HCT116 (cell line): ENCODE measurements at regions not wholly inside any gene's neighbourhood (a gene's known extent, or its start where the extent isn't known, plus 50 kb on each side); places are given as distances from the start of the nearest gene placed in this dataset.

Experiments
- ATAC-seq: fragments of 200-7000 bp; cut with Tn5 transposase; 2 replicates; pipeline ENCODE4 v1.9.1; 2020; ENCODE audit warnings: mild to moderate bottlenecking, moderate library complexity
- BruUV-seq: library from RNA; stranded (reverse); fragments of 400-500 nt; replicated peaks from 2 replicates; lab custom pipeline; 2021; lab: Mats Ljungman, UMichigan
- CTCF ChIA-PET: fragments of 300-600 bp; sonication (Branson Sonifier 250); formaldehyde crosslinking; loops from one replicate; lab custom pipeline; 2021; ENCODE audit warnings: antibody characterized with exemption; lab: Charles Lee
- POLR2A ChIA-PET: fragments of 300-600, 350-600 bp; sonication (Branson Sonifier 250); formaldehyde crosslinking; loops from one replicate; lab custom pipeline; 2021; ENCODE audit warnings: antibody characterized with exemption; lab: Charles Lee
- RAD21 ChIA-PET, 2 experiments: fragments of 300-600 bp; sonication (Branson Sonifier 250); formaldehyde crosslinking; loops; one replicate each; lab custom pipeline; 2023; ENCODE audit warnings: low total read pairs in 2 of 2; ENCODE audit not compliant: uncharacterized antibody in 2 of 2, unreplicated experiment in 2 of 2, low non-redundant PET in 1 of 2; lab: Charles Lee
- DNase-seq: peaks from one replicate; pipeline ENCODE4 v3.0.0-alpha.2; 2010; ENCODE audit warnings: low read depth, low spot score
- H2AFZ ChIP-seq: fragments of 200-600 bp; shearing (Covaris generic), sonication (generic); 2 replicates; pipeline ENCODE4 v1.6.1; 2017; ENCODE audit warnings: low read depth, mixed run types, mixed read lengths, antibody characterized with exemption, low read length; ENCODE audit not compliant: poor library complexity, severe bottlenecking
- H3K27ac ChIP-seq: 2 replicates; pipeline ENCODE4 v1.5.1; 2012; ENCODE audit warnings: low read depth, low read length
- H3K27me3 ChIP-seq: fragments of 200-600 bp; sonication (generic); 2 replicates; pipeline ENCODE4 v1.6.1; 2016; ENCODE audit warnings: mixed run types, low read length, mixed read lengths; ENCODE audit not compliant: insufficient read depth
- H3K36me3 ChIP-seq, 2 experiments: fragments of 200-500 bp in 1 of 2; fragments of 200-600 bp in 1 of 2; sonication (Bioruptor generic) in 1 of 2; sonication (generic) in 1 of 2; 2 replicates each; pipeline versions ENCODE4 v1.5.1 to v1.6.1; 2014 to 2016; ENCODE audit warnings: low read length in 2 of 2, inconsistent platforms in 1 of 2, mixed read lengths in 1 of 2, mixed run types in 1 of 2; ENCODE audit not compliant: insufficient read depth in 2 of 2, control insufficient read depth in 1 of 2
- H3K4me1 ChIP-seq, 2 experiments: fragments of 200-600 bp in 1 of 2; sonication (generic) in 1 of 2; 2 replicates each; pipeline versions ENCODE4 v1.5.1 to v1.6.1; 2012 to 2017; ENCODE audit warnings: low read length in 2 of 2, inconsistent platforms in 1 of 2, mild to moderate bottlenecking in 1 of 2, mixed read lengths in 1 of 2, mixed run types in 1 of 2, moderate library complexity in 1 of 2; ENCODE audit not compliant: insufficient read depth in 2 of 2, control insufficient read depth in 1 of 2
- H3K4me2 ChIP-seq: fragments of 200-600 bp; sonication (generic); 2 replicates; pipeline ENCODE4 v1.6.1; 2017; ENCODE audit warnings: mixed run types, low read length, mixed read lengths
- H3K4me3 ChIP-seq, 2 experiments: fragments of 200-600 bp in 1 of 2; sonication (generic) in 1 of 2; replicated peaks in 1 of 2; 2 replicates each; pipeline ENCODE4 v1.5.1; 2011 to 2016; ENCODE audit warnings: low read length in 2 of 2, control low read depth in 1 of 2, low read depth in 1 of 2, mild to moderate bottlenecking in 1 of 2, mixed read lengths in 1 of 2, mixed run types in 1 of 2
- H3K79me2 ChIP-seq: fragments of 200-600 bp; sonication (generic); 2 replicates; pipeline ENCODE4 v1.6.1; 2017; ENCODE audit warnings: mild to moderate bottlenecking, mixed run types, low read length, moderate library complexity, mixed read lengths; ENCODE audit not compliant: insufficient read depth
- H3K9ac ChIP-seq: fragments of 200-600 bp; sonication (generic); 2 replicates; pipeline ENCODE4 v1.6.1; 2016; ENCODE audit warnings: low read length, mixed read lengths
- H3K9me2 ChIP-seq: fragments of 200-600 bp; sonication (generic), shearing (Covaris generic); 2 replicates; pipeline ENCODE4 v1.6.1; 2017; ENCODE audit warnings: mixed run types, mild to moderate bottlenecking, moderate library complexity; ENCODE audit not compliant: insufficient read depth
- H3K9me3 ChIP-seq, 2 experiments: fragments of 200-500 bp in 1 of 2; fragments of 200-600 bp in 1 of 2; sonication (Bioruptor generic) in 1 of 2; sonication (generic) in 1 of 2; 2 replicates each; pipeline ENCODE4 v1.6.1; 2014 to 2017; ENCODE audit warnings: low read length in 2 of 2, mixed read lengths in 2 of 2, inconsistent platforms in 1 of 2, low read depth in 1 of 2, mild to moderate bottlenecking in 1 of 2, mixed run types in 1 of 2, moderate library complexity in 1 of 2; ENCODE audit not compliant: control insufficient read depth in 1 of 2, insufficient read depth in 1 of 2
- H4K20me1 ChIP-seq: fragments of 200-600 bp; sonication (generic), shearing (Covaris generic); 2 replicates; pipeline ENCODE4 v1.6.1; 2017; ENCODE audit warnings: mixed run types, mild to moderate bottlenecking, moderate library complexity; ENCODE audit not compliant: insufficient read depth
- CEBPB ChIP-seq: IDR thresholded peaks from 2 replicates; pipeline ENCODE4 v1.6.1; 2012; ENCODE audit warnings: low read depth
- EGR1 ChIP-seq: IDR thresholded peaks from 2 replicates; pipeline ENCODE4 v1.6.1; 2012; ENCODE audit warnings: low read depth
- EZH2phosphoT487 ChIP-seq: fragments of 200-600 bp; IDR thresholded peaks from 2 replicates; pipeline ENCODE4 v1.6.1; 2018; ENCODE audit warnings: antibody characterized with exemption, borderline replicate concordance
- JUND ChIP-seq: IDR thresholded peaks from 2 replicates; pipeline ENCODE4 v1.6.1; 2012
- POLR2A ChIP-seq: IDR thresholded peaks from 2 replicates; pipeline ENCODE4 v1.7.0; 2011; ENCODE audit warnings: borderline replicate concordance; ENCODE audit not compliant: insufficient read depth, insufficient read length; ENCODE audit errors: extremely low read depth
- POLR2AphosphoS5 ChIP-seq: IDR thresholded peaks from 2 replicates; pipeline ENCODE4 v1.6.1; 2011; ENCODE audit warnings: mild to moderate bottlenecking, low read depth, low read length, moderate library complexity
- SIN3A ChIP-seq: IDR thresholded peaks from 2 replicates; pipeline ENCODE4 v1.6.1; 2012; ENCODE audit warnings: low read depth
- SP1 ChIP-seq: IDR thresholded peaks from 2 replicates; pipeline ENCODE4 v1.6.1; 2012; ENCODE audit warnings: low read depth
- SRF ChIP-seq: IDR thresholded peaks from 2 replicates; pipeline ENCODE4 v1.6.1; 2012; ENCODE audit warnings: low read depth
- TCF7L2 ChIP-seq: IDR thresholded peaks from 2 replicates; pipeline ENCODE4 v1.7.0; 2011; ENCODE audit warnings: borderline replicate concordance, inconsistent platforms; ENCODE audit not compliant: insufficient read depth, insufficient read length; ENCODE audit errors: extremely low read depth
- YY1 ChIP-seq: IDR thresholded peaks from 2 replicates; pipeline ENCODE4 v1.6.1; 2011; ENCODE audit warnings: low read length, low read depth, moderate library complexity, mild to moderate bottlenecking; ENCODE audit not compliant: insufficient replicate concordance; ENCODE audit errors: extremely low read depth
- intact Hi-C: fragments of 100-400 bp; cut with micrococcal nuclease; formaldehyde crosslinking; loops from 2 replicates; pipeline ENCODE4 v1.10.0; 2022
- TF ChIP-seq, protein P1 (sequence below): IDR thresholded peaks from 2 replicates; pipeline ENCODE4 v1.6.1; 2012
- TF ChIP-seq, protein P2 (sequence below): IDR thresholded peaks from 2 replicates; pipeline ENCODE4 v1.6.1; 2012; ENCODE audit warnings: low read depth
- TF ChIP-seq, protein P3 (sequence below): IDR thresholded peaks from 2 replicates; pipeline ENCODE4 v1.6.1; 2012
- TF ChIP-seq, protein P4 (sequence below): IDR thresholded peaks from 2 replicates; pipeline ENCODE4 v1.6.1; 2011; ENCODE audit warnings: mild to moderate bottlenecking, low read length, moderate library complexity; ENCODE audit not compliant: insufficient replicate concordance; ENCODE audit errors: extremely low read depth
- TF ChIP-seq, protein P5 (sequence below), 3 experiments: fragments of 200-600 bp in 1 of 3; sonication (generic) in 1 of 3; IDR thresholded peaks in 2 of 3; conservative IDR thresholded peaks in 1 of 3; 2 replicates each; pipeline ENCODE4 v1.5.1; 2012 to 2017; ENCODE audit warnings: low read depth in 2 of 3, low read length in 2 of 3, antibody characterized with exemption in 1 of 3, borderline replicate concordance in 1 of 3, control low read depth in 1 of 3, mild to moderate bottlenecking in 1 of 3, mixed read lengths in 1 of 3, mixed run types in 1 of 3, moderate library complexity in 1 of 3; ENCODE audit not compliant: insufficient read depth in 1 of 3

DNA sequence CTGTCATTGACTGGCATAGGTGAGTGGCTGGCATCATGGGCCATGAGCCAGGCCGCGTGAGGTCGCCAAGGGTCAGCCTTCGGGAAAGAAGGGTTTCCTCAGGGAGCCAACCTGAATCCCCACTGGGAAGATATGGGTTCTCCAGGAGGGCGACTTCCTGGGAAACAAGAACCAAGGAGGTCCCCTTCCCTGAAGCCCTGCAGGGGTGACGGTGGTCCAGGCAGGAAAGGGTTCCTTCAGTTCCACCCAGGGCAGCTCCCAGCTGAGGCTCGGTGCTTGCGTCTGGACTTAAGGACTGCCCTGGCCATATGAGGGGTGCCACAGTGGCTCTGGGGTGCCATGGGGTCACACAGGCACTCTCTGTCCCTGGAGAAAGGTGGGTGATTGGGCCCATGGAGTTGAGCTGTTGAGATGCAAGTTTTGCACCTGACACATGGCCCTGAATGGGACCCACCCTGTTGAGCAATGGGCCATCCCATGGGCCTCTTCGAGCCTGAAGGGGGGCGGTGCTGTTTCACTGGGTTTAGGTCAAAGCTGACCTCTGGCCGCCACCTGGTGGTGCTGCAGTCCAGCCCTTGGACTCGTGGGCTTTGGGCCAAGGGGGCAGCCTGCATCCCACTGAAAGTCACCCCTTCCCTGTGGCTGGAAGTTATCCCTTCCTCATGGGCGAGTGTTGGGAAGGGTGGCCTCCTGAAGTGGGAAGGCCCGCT is 228.1 kb downstream of the SNRPN start:
- TF ChIP-seq, protein P1, sequence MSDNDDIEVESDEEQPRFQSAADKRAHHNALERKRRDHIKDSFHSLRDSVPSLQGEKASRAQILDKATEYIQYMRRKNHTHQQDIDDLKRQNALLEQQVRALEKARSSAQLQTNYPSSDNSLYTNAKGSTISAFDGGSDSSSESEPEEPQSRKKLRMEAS, result no peak
- TF ChIP-seq, protein P2, sequence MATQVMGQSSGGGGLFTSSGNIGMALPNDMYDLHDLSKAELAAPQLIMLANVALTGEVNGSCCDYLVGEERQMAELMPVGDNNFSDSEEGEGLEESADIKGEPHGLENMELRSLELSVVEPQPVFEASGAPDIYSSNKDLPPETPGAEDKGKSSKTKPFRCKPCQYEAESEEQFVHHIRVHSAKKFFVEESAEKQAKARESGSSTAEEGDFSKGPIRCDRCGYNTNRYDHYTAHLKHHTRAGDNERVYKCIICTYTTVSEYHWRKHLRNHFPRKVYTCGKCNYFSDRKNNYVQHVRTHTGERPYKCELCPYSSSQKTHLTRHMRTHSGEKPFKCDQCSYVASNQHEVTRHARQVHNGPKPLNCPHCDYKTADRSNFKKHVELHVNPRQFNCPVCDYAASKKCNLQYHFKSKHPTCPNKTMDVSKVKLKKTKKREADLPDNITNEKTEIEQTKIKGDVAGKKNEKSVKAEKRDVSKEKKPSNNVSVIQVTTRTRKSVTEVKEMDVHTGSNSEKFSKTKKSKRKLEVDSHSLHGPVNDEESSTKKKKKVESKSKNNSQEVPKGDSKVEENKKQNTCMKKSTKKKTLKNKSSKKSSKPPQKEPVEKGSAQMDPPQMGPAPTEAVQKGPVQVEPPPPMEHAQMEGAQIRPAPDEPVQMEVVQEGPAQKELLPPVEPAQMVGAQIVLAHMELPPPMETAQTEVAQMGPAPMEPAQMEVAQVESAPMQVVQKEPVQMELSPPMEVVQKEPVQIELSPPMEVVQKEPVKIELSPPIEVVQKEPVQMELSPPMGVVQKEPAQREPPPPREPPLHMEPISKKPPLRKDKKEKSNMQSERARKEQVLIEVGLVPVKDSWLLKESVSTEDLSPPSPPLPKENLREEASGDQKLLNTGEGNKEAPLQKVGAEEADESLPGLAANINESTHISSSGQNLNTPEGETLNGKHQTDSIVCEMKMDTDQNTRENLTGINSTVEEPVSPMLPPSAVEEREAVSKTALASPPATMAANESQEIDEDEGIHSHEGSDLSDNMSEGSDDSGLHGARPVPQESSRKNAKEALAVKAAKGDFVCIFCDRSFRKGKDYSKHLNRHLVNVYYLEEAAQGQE, result no peak
- TF ChIP-seq, protein P3, sequence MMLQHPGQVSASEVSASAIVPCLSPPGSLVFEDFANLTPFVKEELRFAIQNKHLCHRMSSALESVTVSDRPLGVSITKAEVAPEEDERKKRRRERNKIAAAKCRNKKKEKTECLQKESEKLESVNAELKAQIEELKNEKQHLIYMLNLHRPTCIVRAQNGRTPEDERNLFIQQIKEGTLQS, result no peak
- TF ChIP-seq, protein P4, sequence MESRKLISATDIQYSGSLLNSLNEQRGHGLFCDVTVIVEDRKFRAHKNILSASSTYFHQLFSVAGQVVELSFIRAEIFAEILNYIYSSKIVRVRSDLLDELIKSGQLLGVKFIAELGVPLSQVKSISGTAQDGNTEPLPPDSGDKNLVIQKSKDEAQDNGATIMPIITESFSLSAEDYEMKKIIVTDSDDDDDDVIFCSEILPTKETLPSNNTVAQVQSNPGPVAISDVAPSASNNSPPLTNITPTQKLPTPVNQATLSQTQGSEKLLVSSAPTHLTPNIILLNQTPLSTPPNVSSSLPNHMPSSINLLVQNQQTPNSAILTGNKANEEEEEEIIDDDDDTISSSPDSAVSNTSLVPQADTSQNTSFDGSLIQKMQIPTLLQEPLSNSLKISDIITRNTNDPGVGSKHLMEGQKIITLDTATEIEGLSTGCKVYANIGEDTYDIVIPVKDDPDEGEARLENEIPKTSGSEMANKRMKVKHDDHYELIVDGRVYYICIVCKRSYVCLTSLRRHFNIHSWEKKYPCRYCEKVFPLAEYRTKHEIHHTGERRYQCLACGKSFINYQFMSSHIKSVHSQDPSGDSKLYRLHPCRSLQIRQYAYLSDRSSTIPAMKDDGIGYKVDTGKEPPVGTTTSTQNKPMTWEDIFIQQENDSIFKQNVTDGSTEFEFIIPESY, result no peak
- no peak for TF ChIP-seq CEBPB
- no peak for TF ChIP-seq EGR1
- TF ChIP-seq EZH2phosphoT487, result no peak
- no peak for TF ChIP-seq SP1
- no peak for TF ChIP-seq SRF
- no peak for TF ChIP-seq POLR2AphosphoS5
- TF ChIP-seq YY1, result no peak
- no peak for TF ChIP-seq TCF7L2
- TF ChIP-seq, protein P5, sequence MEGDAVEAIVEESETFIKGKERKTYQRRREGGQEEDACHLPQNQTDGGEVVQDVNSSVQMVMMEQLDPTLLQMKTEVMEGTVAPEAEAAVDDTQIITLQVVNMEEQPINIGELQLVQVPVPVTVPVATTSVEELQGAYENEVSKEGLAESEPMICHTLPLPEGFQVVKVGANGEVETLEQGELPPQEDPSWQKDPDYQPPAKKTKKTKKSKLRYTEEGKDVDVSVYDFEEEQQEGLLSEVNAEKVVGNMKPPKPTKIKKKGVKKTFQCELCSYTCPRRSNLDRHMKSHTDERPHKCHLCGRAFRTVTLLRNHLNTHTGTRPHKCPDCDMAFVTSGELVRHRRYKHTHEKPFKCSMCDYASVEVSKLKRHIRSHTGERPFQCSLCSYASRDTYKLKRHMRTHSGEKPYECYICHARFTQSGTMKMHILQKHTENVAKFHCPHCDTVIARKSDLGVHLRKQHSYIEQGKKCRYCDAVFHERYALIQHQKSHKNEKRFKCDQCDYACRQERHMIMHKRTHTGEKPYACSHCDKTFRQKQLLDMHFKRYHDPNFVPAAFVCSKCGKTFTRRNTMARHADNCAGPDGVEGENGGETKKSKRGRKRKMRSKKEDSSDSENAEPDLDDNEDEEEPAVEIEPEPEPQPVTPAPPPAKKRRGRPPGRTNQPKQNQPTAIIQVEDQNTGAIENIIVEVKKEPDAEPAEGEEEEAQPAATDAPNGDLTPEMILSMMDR (IDR thresholded peaks at IDR 0.05 in 2 of 3, conservative IDR thresholded peaks at IDR 0.05 in 1 of 3; ENCODE audit: borderline replicate concordance in 1 of 3, insufficient read depth in 1 of 3, low read depth in 2 of 3, low read length in 2 of 3), result no peak
- TF ChIP-seq SIN3A, result no peak
- no peak for TF ChIP-seq POLR2A
- no peak for TF ChIP-seq JUND
- intact Hi-C loops, result no loop called here
- Histone ChIP-seq H3K9me2 (no peaks in the 10 kb centered on the region), H3K9ac (no peak overlapping the region), H3K4me3 (no peak overlapping the region), H3K4me1 (no peaks in the 10 kb centered on the region), H4K20me1 (no peaks in the 10 kb centered on the region), H2AFZ (no peak overlapping the region), H3K79me2 (no peaks in the 10 kb centered on the region), H3K4me2 (no peak overlapping the region), H3K9me3 (peaks cover 0 to 2% of the 10 kb centered on the region in 2 experiments; a peak in 2 of 4 replicates), H3K36me3 (no peaks in the 10 kb centered on the region), H3K27me3 (no peaks in the 10 kb centered on the region), H3K27ac (no peak overlapping the region)
- DNase-seq (no peak), ATAC-seq (no peak)
- RAD21 ChIA-PET, result no interaction called here
- POLR2A ChIA-PET, result no interaction called here
- CTCF ChIA-PET, result no interaction called here
- no TSS peak for BruUV-seq
